NCI-H82 treated with DMSO at 0.1 percent for 48 hours (cell line): ENCODE measurements at regions not wholly inside any gene's neighbourhood (a gene's known extent, or its start where the extent isn't known, plus 50 kb on each side); places are given as distances from the start of the nearest gene placed in this dataset.
"Not testable (repeated sequence)": the region's sequence is repeated elsewhere in the genome, so short reads cannot be mapped to it uniquely, and the experiment has no call there.

Experiments used
- DNase-seq: peaks from one replicate; lab custom pipeline; 2025; ENCODE audit not compliant: unreplicated experiment; lab: John Stamatoyannopoulos, UW

- DNase-seq, result no peak
Observed at GRCh38 chrX:73963682-73964081, 111.2 kb upstream of the XIST start.

DNA sequence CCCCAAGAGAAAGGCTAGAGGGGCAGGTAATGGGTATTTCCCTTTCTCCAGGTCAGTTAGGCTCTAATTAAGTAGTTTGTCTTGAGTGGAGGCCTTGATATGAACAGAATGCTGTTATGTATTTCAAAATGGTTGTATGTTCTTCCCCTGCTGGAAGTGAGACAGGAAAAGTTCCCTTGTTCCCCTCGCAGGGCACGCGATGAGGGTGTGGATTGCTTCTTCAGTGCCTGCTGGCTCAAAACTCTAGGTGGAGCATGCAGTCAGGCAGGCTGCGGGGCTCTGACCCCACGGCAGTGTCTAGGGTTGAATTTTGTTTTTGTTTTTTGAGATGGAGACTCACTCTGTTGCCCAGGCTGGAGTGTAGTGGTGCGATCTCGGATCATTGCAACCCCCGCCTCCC is 110.4 kb upstream of the XIST start:
- DNase-seq, result no peak

GRCh38 chrX:73961867-73962266 is 109.4 kb upstream of the XIST start:
- not testable (repeated sequence) for DNase-seq

GRCh38 chrX:73944563-73944908 is 92.0 kb upstream of the XIST start:
- no peak for DNase-seq

DNA sequence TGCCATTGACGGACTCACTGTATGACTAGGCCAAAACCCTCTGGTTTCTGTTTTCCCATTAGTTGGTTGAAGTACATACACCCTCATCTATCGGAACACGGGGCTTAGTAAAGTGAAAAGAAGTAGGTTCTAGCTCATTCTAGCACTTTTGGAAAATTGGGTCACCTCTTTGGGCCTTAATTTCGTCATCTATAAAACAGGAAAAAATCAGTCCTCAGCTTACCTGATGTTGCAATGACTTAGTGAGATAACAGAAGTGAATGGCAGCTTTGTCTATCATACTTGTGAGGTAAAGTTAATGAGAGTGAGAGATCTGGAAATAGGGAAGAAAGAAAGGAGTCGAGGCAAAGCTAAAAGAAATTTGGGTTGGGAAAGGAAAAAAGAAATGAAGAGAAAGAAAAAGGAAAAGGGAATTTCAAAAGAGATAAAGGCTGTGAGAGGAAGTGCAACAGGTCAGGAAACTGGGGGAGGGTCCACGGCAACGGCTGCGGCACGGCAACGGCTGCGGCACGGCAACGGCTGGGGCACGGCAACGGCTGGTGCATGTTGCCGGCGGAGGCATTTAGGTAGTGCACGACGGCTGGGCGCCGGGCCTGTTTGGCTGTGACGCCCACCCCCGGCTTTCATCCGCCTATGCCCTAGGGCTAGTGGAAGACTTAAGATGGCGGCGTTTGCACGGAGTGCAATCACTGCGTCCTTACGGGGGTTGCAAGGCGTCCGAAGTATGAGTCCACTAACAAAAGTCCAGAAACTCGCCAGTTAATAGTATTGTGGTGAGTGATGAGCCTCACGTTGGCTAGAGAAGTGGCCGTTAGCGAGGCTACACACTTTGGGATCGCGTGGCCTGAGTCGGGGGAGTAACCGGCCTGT is 91.4 kb upstream of the XIST start:
- DNase-seq, result peak; percentile 74

- DNase-seq, result no peak
Observed at GRCh38 chrX:73940893-73941470, 88.5 kb upstream of the XIST start.

- not testable (repeated sequence) for DNase-seq
Observed at GRCh38 chrX:73937843-73938242, 85.3 kb upstream of the XIST start.

DNA sequence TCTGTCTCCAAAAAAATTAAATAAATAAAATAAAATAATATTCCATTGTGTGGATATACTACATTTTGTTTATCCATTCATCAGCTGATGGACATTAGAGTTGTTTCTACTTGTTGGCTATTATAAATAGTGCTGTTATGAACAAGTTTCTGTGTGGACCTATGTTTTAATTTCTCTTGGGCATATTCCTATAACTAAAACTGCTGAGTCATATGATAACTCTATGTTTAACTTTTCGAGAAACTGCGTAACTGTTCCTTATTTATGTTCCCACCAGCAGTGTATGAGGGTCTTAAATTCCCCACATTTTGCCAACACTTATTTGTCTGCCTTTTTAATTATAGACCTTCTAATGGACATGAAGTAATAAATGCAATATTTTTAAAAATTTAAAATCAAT is 80.0 kb upstream of the XIST start:
- no peak for DNase-seq

DNA sequence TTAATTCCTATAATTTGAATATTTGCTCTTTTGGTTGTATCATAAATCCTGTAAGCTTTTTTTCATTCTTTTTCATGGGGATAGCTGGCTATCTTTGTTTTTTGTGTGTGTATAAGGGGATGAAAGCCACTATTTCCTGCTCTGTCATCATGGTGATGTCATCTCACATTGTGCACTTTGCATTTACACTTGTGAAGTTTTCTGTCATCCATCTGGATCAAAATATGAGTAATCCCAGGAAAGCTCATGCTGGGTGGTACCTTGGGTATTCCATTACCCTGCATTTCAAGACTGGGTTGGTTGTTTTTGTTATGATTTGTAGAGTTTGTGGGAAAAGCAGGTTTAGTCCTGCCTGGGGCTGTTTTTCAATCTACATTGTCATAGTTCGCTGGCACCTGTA is 77.8 kb upstream of the XIST start:
- no peak for DNase-seq

DNA sequence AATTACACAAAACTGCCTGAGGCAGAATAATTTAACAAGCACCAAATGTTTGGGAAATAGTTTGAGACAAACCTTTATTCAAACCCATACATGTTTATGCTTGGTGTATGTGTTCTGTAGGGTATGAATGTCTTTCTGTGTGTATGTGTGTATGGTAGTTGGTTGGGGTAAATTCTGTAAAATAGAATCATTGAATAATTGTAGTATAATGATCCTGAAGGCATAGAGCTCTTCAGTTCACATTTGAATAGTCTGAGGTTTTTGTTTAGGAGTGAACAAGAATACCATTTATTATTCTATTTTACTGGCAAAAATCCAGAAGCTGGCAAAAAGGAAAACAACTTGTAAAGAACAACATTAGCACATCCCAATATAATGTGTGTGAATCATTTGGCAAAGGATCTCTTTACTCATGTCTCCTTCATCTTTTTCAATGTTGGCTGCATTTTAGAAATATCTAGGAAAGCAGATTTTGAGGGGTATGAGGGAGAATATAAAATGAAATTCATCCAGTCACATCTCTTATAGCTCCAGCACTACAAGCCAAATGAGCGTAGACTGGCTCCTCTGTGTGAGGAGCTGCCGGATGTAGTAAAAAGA is 70.4 kb upstream of the XIST start:
- no peak for DNase-seq

DNA sequence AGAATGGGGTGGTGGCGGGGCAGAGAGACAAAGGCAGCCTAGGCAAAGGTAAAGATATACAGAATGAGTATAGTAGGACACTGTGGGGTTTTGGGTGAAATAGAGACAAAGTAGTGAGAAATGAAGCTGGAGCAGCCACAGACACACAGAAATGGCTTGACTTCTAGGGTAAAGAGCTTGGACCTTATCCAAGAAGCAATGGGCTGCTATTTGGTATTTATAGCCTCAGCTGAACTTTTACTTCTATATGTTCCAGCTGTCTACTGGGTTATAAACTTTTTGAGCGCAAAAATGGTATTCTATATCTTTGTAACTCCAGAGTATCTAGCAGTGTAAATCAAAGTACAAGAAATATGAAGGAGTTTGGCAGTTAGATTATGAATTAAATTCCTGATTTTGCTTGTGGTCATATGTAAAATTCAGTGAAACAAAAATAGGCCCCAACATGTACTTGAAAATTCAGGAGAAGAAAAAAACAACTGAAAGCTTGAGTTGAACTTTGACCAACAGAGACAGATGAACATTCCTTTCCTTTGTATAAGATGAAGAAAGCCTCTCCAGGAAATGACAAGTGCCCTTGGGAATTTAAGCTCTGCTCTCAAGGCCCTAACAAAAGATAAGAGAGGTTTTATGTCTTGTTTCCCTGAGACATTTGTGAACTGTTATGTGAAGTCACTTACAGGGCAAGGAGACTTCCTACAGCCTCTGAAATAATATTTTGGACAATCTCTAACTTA is 64.6 kb upstream of the XIST start:
- DNase-seq, result no peak

DNA sequence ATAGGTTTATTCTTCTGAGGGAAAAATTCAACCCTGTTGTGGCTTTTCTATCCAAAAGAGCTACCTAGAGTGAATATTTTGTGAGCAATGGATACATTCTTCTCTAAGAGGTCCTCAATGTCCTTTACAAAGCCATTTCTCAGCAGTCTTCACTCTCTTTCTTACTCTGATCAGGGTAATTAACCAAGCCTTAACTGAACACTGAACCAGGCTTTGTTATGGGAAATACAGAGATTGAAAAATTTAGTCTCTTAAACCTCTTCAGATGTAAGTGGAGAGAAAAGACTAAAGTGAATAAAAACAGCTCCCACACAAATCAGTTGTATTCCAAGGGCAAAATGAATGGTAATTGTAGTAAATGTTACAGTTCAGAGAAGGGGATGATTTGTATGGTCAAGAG is 64.0 kb upstream of the XIST start:
- no peak for DNase-seq

GRCh38 chrX:73914792-73915191 is 62.3 kb upstream of the XIST start:
- DNase-seq, result not testable (repeated sequence)

GRCh38 chrX:73913580-73913979 is 61.1 kb upstream of the XIST start:
- DNase-seq, result no peak

DNA sequence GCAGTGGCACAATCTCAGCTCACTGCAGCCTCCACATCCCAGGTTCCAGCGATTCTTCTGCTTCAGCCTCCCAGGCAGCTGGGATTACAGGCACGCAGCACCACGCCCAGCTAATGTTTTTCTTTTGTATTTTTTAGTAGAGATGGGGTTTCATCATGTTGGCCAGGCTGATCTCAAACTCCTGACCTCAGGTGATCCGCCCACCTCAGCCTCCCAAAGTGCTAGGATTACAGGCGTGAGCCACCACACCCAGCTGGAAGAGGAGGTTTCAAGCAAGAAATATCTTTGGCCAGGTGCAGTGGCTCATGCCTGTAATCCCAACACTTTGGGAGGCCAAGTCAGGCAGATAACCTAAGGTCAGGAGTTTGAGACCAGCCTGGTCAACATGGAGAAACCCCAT is 59.4 kb upstream of the XIST start:
- not testable (repeated sequence) for DNase-seq

GRCh38 chrX:73905749-73906374 is 53.3 kb upstream of the XIST start:
- not testable (repeated sequence) for DNase-seq

GRCh38 chrX:73903941-73904340 is 51.4 kb upstream of the XIST start:
- DNase-seq, result no peak
